ENCODE measurements at regions not wholly inside any gene's neighbourhood (a gene's known extent, or its start where the extent isn't known, plus 50 kb on each side); places are given as distances from the start of the nearest gene placed in this dataset.

DNA sequence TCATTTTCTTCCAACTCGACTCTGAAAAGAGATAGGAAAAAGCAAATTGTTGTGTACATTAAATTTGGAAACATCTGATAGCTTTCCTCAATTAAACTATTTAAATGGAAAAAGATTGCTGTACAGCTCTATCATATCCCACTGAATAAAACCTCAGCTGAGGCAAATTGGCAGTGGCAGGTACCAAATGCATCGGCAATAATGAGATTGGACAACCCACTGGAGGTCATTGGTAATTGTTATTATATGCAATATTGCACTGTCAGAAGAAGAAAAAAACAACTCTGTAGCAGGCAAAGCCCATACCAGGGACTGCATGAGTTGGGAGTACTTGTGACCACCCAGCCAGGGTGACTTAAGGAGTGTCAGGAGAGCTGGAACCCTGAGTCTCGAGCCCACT lies 291.6 kb upstream of the SKOR2 start:
- no peak for DNase-seq (ENCODE audit: low spot score)

- no peak for DNase-seq (ENCODE audit: low spot score)
Observed at GRCh38 chr18:47542551-47542950, 291.1 kb upstream of the SKOR2 start.

DNA sequence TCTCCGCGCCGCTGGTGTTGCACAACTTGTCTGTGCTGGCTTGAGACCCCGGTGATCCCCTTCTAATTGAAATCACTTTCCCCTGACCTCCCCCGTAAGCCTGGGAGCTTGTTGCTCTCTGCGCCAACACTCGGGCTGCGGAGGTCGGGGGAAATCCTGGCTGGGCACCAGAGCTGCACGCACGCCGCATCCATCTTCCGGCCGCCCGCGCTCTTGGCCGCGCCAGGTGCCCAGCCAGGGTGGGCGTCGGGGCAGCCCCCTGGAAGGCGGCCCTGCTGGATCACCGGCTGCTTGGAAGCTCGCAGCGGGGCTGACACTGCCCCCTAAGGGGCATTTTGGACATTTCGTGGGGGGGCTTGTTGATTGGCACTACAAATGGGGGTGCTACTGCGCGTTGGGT lies 280.3 kb upstream of the SKOR2 start:
- DNase-seq (ENCODE audit: low spot score): no peak

DNA sequence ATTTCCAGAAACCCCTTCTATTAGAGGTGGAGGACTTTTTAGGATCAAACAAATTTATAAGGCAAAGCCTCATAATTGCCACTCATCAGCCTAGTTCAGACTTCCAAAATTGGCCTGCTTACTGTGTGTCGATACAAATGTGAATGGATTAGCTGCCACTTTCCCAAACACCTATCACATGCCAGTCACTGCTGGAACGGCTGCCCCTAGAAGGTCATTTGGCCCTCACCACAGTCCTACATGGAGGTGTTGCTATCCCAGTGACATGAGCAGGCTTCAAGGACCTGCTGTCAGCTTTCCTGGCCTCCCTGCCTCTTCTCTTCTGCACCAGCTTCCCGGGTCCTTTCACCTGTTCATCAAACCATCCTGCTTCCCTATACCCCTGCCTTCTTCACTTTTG lies 279.2 kb upstream of the SKOR2 start:
- DNase-seq (ENCODE audit: low spot score): no peak

- DNase-seq (ENCODE audit: low spot score): no peak
Observed at GRCh38 chr18:47528343-47528742, 276.9 kb upstream of the SKOR2 start.

GRCh38 chr18:47526147-47526546 lies 274.7 kb upstream of the SKOR2 start:
- no peak for DNase-seq (ENCODE audit: low spot score)

- DNase-seq (ENCODE audit: low spot score): no peak
Observed at GRCh38 chr18:47522359-47522758, 270.9 kb upstream of the SKOR2 start.

GRCh38 chr18:47520263-47520662 lies 268.8 kb upstream of the SKOR2 start:
- no peak for DNase-seq (ENCODE audit: low spot score)

- no peak for DNase-seq (ENCODE audit: low spot score)
Observed at GRCh38 chr18:47519706-47520105, 268.2 kb upstream of the SKOR2 start.

DNA sequence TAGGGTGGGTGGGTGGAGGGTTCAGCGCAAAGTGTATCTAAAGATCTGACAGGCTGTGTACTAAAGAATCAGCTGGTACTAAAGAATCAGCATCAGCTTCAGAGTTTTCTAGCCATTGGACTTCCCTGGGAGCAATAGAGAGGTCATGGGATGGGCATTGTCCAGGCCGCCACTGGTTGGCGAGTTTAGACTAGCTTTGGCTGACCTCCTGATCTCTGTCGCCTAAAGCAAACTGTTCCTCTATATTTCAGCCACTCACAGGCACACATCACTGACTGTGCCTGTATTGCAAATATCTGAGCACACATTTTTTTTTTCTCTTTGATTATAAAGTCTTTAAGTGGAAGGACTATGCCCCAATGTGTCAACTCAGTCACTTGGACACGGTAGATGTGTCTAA lies 267.8 kb upstream of the SKOR2 start:
- DNase-seq (ENCODE audit: low spot score): no peak

DNA sequence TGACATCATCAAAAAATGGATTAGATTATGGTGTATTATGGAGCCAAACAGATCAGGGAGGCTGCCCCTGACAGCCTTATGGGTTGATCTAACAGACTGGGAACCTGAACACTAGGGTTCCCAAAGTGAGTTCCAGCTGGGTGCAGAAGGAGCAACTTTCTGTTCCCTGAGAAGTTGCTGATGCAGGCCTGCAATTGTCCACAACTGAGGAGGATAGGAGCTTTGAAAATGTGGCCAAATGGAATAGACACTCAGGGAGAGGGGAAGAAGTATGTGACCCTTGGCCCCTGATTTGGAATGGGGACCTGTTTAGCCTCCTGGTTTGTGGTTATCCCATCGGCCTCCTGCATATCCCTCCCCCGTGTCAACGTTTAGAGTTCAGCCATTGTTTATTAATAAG lies 262.2 kb upstream of the SKOR2 start:
- no peak for DNase-seq (ENCODE audit: low spot score)

DNA sequence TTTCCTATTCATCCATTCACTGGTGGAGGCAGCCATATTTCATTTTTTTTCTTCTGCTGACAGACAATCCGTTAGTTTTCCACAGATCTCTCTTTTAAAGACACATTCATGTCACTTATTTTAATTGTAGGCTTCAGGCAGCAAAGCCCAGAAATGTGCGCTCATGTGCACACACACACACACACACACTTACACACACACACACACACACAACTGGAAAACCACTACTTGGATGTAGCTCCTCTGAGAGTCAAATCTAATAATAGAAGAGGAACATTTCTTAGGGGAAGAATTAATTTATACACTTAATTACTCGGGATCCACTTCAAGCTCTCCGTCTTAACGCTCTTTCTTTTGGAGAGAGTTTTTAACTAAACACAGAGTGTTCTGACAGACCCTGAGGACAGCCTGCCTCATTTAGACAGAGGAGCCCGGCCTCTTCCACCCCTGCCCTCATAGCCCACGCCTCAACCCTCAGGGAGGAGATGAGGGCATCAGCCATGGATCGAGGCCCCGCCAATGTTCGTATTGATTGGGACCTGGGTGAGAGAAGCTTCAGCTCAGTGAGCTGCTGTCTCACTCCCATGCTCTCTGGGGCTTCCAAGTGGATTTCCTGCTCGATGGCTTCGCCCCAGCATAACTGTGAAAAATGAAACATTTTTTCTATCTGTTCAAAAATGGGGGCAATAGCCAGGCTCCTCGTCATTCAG lies 261.4 kb upstream of the SKOR2 start:
- DNase-seq (ENCODE audit: low spot score): no peak

- DNase-seq (ENCODE audit: low spot score): no peak
Observed at GRCh38 chr18:47512056-47512455, 260.6 kb upstream of the SKOR2 start.

DNA sequence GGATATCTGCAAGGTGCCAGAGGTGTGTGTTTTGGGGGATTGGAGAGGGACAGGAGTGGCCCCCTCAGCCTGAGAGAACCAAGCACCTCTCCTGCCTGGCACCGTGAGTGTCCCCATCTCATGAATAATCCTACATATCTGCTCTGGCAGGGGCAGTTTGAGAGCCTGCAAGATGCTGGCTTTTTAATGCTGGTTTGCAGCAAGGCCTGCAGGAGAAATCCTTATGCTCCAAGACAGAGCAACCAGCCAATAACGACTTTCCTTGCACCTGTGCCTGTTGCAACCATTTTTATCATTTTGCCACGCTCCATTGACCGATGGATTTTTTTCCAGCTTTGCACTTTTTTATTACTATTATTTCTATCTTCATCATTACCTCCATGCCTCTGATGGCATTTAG lies 259.4 kb upstream of the SKOR2 start:
- DNase-seq (ENCODE audit: low spot score): no peak

DNA sequence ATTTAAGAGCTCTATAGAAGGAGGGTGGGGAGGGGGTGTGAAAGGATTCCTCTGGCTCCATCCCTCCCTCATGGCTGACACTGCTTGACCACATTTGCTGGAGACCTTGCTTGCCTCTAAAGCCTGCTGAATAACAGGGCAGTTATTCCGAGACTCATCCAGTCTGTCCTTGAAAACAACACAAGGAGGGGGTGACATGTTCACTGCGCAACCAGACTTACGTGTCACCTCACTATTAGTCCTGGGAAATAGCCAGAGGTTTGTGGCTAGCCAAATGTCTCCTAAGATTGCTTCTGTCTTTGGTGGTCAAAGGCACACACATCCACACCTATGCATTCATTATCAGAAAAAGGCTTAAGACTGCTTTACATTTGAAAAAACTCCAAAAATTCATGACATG lies 256.2 kb upstream of the SKOR2 start:
- DNase-seq (ENCODE audit: low spot score): no peak

DNA sequence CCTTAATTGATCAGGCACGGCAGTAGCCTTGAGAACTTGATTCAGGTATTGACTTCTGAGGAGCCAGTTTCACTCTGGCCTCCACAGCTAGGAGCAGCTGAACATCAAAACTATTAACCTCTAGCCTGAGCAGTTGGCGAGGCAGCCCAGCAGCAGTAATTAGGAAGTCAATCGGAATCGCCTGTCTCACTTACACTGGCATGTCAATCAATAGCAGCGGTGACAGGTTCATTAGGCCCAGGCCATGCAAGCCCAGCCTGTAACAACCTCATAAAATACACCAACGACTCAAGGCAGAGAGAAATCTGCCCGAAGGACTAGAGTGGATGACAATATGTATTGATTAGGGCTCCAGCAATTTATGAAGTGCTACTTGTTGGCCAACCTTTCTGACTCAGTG lies 255.4 kb upstream of the SKOR2 start:
- no peak for DNase-seq (ENCODE audit: low spot score)

- DNase-seq (ENCODE audit: low spot score): no peak
Observed at GRCh38 chr18:47501946-47502345, 250.5 kb upstream of the SKOR2 start.

DNA sequence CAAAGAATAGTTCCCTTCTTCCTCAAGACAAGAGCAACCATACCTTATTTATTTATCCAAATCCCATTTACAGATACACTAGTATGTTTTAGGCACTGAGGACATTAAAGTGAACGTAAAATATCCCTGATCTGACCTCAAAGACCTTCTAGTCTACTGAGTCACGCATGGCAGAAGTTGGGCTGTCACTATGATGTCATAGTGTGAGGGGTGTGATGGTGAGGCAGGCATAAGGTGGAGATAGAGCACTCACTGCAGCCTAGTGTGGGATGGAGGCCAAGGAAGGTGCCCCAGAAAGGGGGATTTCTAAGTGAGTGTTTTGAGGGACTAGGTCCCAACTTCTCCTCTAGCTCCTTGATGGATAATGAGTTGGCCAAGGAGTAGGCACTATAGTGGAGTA lies 249.5 kb upstream of the SKOR2 start:
- DNase-seq (ENCODE audit: low spot score): no peak

GRCh38 chr18:47492691-47493090 lies 241.2 kb upstream of the SKOR2 start:
- no peak for DNase-seq (ENCODE audit: low spot score)

- no peak for DNase-seq (ENCODE audit: low spot score)
Observed at GRCh38 chr18:47490882-47491281, 239.4 kb upstream of the SKOR2 start.

DNA sequence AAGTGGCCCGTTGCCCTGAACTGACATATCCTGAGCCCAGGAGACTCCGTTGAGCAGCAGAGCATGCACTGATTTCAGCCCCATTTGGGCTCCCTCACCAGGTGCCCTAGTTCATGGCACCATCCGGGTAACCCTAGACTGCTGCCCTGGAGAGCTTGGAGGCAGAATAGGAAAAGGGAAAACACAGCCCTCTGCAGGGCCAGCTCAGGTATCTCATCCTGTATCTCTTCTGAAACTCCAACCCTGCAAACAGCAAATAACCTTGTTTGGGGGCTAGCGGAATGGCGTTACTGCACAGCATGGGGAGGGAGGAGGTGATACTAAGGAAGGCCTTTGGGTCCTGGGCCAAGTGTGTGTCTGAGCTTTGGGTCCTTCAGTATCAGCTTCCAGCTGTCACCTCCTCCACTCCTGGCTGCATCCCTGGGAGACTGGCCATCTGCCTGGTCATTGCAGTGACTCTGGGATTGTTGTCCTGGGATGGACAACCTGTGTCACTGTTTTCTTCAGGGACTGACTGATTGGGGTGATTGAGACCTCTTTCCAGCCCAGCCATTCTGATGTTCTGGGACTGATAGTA lies 233.8 kb upstream of the SKOR2 start:
- no peak for DNase-seq (ENCODE audit: low spot score)

DNA sequence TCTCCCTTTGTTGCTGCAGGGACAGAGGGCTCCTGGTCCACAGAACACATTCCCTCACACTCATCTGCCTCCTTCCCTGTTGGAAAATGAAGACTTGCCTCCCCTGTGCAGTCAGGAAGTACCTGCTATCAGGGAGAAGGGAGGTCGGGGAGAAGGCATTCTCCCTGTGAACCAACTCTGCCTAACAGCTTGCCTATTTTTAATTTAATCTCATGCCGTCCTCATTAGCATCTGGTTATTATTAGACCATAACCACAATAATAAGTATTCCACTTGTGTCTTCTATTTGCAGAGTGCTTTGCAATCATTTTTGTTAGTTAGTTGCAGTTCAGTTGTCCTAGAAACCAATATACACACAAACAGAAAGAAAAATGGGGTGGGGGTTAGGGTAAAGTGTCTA lies 232.6 kb upstream of the SKOR2 start:
- no peak for DNase-seq (ENCODE audit: low spot score)

- DNase-seq (ENCODE audit: low spot score): no peak
Observed at GRCh38 chr18:47480166-47480565, 228.7 kb upstream of the SKOR2 start.

- no peak for DNase-seq (ENCODE audit: low spot score)
Observed at GRCh38 chr18:47471784-47472183, 220.3 kb upstream of the SKOR2 start.
